ENCODE measurements at regions not wholly inside any gene's neighbourhood (a gene's known extent, or its start where the extent isn't known, plus 50 kb on each side); places are given as distances from the start of the nearest gene placed in this dataset.

DNA sequence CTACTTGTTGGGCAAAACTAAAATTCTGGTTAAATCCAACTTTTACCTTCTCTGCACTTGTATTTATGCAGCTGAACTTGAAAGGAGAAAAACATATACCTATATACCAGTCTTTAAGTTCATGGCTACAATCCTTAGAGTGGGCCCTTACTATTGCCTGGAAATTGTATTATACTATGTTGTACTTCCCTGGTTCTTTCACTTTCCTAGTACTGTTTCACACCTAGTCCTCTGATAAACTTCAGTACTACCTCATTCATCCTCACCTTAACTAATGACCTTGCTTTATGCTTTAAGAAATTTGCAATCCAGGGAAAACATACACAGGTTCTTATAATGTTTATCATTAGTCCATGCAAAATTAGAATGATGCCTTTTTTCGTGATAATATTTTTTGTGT lies 103.8 kb downstream of the HAUS1 start:
- TF ChIP-seq, protein P1, sequence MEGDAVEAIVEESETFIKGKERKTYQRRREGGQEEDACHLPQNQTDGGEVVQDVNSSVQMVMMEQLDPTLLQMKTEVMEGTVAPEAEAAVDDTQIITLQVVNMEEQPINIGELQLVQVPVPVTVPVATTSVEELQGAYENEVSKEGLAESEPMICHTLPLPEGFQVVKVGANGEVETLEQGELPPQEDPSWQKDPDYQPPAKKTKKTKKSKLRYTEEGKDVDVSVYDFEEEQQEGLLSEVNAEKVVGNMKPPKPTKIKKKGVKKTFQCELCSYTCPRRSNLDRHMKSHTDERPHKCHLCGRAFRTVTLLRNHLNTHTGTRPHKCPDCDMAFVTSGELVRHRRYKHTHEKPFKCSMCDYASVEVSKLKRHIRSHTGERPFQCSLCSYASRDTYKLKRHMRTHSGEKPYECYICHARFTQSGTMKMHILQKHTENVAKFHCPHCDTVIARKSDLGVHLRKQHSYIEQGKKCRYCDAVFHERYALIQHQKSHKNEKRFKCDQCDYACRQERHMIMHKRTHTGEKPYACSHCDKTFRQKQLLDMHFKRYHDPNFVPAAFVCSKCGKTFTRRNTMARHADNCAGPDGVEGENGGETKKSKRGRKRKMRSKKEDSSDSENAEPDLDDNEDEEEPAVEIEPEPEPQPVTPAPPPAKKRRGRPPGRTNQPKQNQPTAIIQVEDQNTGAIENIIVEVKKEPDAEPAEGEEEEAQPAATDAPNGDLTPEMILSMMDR (IDR thresholded peaks at IDR 0.05) = no peak
- no peak for TF ChIP-seq POLR2A (IDR thresholded peaks at IDR 0.05)

Data from Peyer's patch (tissue), 4 donors.